ENCODE measurements at regions not wholly inside any gene's neighbourhood (a gene's known extent, or its start where the extent isn't known, plus 50 kb on each side); places are given as distances from the start of the nearest gene placed in this dataset.

DNA sequence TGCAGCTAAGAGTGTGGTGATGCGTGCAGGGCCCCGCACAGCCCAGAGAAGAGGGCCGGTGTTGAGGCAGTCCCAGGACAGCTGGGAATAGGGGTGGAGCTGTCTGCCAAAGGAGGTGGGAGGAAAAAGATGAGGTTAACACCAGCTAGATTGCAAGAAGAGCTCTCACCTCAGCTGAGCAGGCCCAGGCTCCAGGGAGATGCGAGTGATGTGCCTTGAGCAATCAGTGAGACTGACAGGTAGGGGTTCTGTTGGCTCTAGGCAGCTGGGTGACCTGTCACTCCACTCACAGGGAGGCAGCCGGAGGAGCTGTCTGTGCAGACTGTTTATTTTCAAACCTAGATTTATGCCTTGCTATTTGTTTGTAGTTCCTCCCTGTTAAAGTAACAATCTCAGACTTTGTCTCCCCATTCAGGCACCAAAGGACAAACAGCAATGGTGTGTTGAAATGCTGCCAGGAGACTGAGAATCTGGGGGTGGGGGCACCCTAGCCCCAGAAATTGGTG, 205.1 kb upstream of the CXCL12 start:
- ATAC-seq (ENCODE audit: low read depth in 2 of 2) (no peak), DNase-seq (no peak)
- Mint-ChIP-seq H3K27ac (no peak overlapping the region), H3K27me3 (peaks cover 4% of the 10 kb centered on the region), H3K36me3 (no peaks in the 10 kb centered on the region), H3K4me1 (no peaks in the 10 kb centered on the region), H3K4me3 (no peak overlapping the region), H3K9me3 (peaks cover 0 to 3% (median 0%) of the 10 kb centered on the region in 7 donors)
- H3K9me3 ChIP-seq (ENCODE audit: control insufficient read depth in 2 of 2, low read length in 2 of 2) = no peaks in the 10 kb centered on the region
- no peaks in the 10 kb centered on the region for H3K27me3 ChIP-seq (ENCODE audit: control insufficient read depth, insufficient read depth, low read length)
- no peak overlapping the region for H3K4me3 ChIP-seq (ENCODE audit: low read depth, low read length)
- H3K4me1 ChIP-seq (ENCODE audit: control insufficient read depth, insufficient read depth, low read length, poor library complexity, severe bottlenecking) = no peaks in the 10 kb centered on the region
- H3K27ac ChIP-seq (ENCODE audit: insufficient read depth, low read length, poor library complexity, severe bottlenecking) = no peak overlapping the region
- no peaks in the 10 kb centered on the region for H3K36me3 ChIP-seq (ENCODE audit: control insufficient read depth, insufficient read depth, low read length)

DNA sequence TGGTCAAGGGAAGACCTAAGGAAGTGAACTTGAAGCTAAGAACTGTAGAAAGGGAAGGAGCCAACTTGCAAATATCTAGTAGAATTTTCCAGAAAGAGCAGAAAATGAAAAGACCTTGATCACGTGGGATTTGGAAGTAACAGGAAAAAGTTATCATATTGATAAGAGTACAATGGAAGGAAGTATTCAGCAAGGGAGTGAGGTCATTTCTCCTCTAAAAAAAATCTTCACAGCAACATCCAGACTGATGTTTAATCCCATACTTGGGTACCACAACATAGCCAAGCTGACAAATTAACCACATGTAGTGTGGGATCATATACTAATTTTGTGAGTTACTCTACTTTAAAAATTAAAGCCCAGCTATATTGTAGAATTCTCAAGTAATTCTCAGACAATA, 207.0 kb upstream of the CXCL12 start:
- no peak overlapping the region for H3K27ac Mint-ChIP-seq
- H3K27me3 Mint-ChIP-seq = peaks cover 4% of the 10 kb centered on the region
- Histone ChIP-seq H3K4me3 (ENCODE audit: low read depth, low read length) (no peak overlapping the region), H3K27me3 (ENCODE audit: control insufficient read depth, insufficient read depth, low read length) (no peaks in the 10 kb centered on the region), H3K36me3 (ENCODE audit: control insufficient read depth, insufficient read depth, low read length) (no peaks in the 10 kb centered on the region), H3K27ac (ENCODE audit: insufficient read depth, low read length, poor library complexity, severe bottlenecking) (no peak overlapping the region), H3K4me1 (ENCODE audit: control insufficient read depth, insufficient read depth, low read length, poor library complexity, severe bottlenecking) (no peaks in the 10 kb centered on the region), H3K9me3 (ENCODE audit: control insufficient read depth in 2 of 2, low read length in 2 of 2) (no peaks in the 10 kb centered on the region)
- H3K9me3 Mint-ChIP-seq = peaks cover 0 to 3% (median 0%) of the 10 kb centered on the region in 7 donors
- H3K4me3 Mint-ChIP-seq = no peak overlapping the region
- no peak for ATAC-seq (ENCODE audit: low read depth in 2 of 2)
- H3K4me1 Mint-ChIP-seq = no peaks in the 10 kb centered on the region
- DNase-seq = no peak
- no peaks in the 10 kb centered on the region for H3K36me3 Mint-ChIP-seq

DNA sequence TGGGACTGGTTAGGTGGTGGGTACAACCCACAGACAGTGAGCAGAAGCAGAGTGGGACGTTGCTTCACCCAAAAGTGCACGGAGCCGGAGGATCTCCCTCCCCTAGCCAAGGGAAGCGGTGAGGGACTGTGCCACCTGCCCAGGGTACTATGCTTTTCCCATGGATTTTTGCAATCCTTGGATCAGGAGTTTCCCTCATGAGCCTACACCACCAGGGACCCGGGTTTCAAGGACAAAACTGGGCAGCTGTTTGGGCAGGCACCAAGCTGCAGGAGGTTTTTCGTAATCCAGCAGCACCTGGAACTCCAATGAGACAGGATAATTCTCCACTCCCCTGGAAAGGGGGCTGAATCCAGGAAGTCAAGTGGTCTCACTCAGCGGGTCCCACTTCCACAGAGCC, 209.1 kb upstream of the CXCL12 start:
- no peak overlapping the region for H3K27ac ChIP-seq (ENCODE audit: insufficient read depth, low read length, poor library complexity, severe bottlenecking)
- no peak overlapping the region for H3K27ac Mint-ChIP-seq
- H3K4me3 Mint-ChIP-seq = no peak overlapping the region
- DNase-seq (no peak), ATAC-seq (ENCODE audit: low read depth in 2 of 2) (no peak)
- no peak overlapping the region for H3K4me3 ChIP-seq (ENCODE audit: low read depth, low read length)
- peaks cover 0 to 3% (median 0%) of the 10 kb centered on the region in 7 donors for H3K9me3 Mint-ChIP-seq
- H3K36me3 ChIP-seq (ENCODE audit: control insufficient read depth, insufficient read depth, low read length) = no peaks in the 10 kb centered on the region
- no peaks in the 10 kb centered on the region for H3K4me1 Mint-ChIP-seq
- H3K27me3 Mint-ChIP-seq = peaks cover 4% of the 10 kb centered on the region
- no peaks in the 10 kb centered on the region for H3K27me3 ChIP-seq (ENCODE audit: control insufficient read depth, insufficient read depth, low read length)
- no peaks in the 10 kb centered on the region for H3K4me1 ChIP-seq (ENCODE audit: control insufficient read depth, insufficient read depth, low read length, poor library complexity, severe bottlenecking)
- no peaks in the 10 kb centered on the region for H3K9me3 ChIP-seq (ENCODE audit: control insufficient read depth in 2 of 2, low read length in 2 of 2)
- no peaks in the 10 kb centered on the region for H3K36me3 Mint-ChIP-seq

DNA sequence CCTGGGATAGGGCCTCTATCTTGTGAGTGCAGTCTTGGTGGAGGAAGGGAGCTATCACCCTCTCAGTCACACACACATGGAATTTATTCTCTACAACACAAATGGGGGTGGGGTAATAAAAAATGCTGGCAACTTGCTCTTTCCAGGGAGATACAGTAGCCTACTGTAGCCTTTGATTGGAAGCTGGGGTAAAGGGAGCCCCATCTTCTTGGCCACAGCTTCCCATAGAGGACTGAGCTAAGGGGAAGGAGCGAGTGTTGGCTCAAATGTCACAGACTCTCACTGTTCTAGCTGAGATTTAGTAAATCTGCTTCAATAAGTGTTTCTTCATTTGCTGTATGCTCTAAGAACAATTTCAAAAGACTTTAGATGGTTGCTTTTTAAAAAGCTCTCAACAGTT, 222.2 kb upstream of the CXCL12 start:
- no peak overlapping the region for H3K4me3 Mint-ChIP-seq
- no peaks in the 10 kb centered on the region for H3K27me3 Mint-ChIP-seq
- H3K9me3 ChIP-seq (ENCODE audit: control insufficient read depth in 2 of 2, low read length in 2 of 2) = no peaks in the 10 kb centered on the region

DNA sequence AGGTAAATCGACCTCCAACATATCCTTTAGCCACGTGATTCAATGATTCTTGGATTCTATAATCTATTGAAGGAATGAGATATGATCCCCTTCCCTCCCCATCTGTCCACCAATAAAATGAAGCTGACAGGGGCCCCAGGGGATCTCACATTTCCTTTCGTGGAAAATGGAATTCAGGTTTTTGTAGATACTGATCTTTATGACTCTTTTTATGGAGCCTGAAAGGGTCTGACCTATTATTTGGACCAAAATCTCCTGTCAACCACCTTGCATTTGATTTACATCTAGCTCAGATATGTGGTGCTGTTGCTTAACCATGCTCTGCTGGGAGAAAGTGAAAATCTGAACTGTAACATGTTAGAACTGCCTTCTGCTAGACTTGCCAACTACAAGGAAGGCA, 234.0 kb upstream of the CXCL12 start:
- H3K27me3 Mint-ChIP-seq = peaks cover 4% of the 10 kb centered on the region
- DNase-seq = no peak

More for the DNA sequence above, 222.2 kb upstream of the CXCL12 start:
- no peaks in the 10 kb centered on the region for H3K36me3 Mint-ChIP-seq
- H3K27ac Mint-ChIP-seq = no peak overlapping the region
- DNase-seq (no peak), ATAC-seq (ENCODE audit: low read depth in 2 of 2) (no peak)
- peaks cover 3% of the 10 kb centered on the region for H3K27me3 ChIP-seq (ENCODE audit: control insufficient read depth, insufficient read depth, low read length)
- no peaks in the 10 kb centered on the region for H3K4me1 ChIP-seq (ENCODE audit: control insufficient read depth, insufficient read depth, low read length, poor library complexity, severe bottlenecking)
- no peak overlapping the region for H3K4me3 ChIP-seq (ENCODE audit: low read depth, low read length)
- H3K4me1 Mint-ChIP-seq = no peaks in the 10 kb centered on the region
- no peaks in the 10 kb centered on the region for H3K36me3 ChIP-seq (ENCODE audit: control insufficient read depth, insufficient read depth, low read length)
- H3K9me3 Mint-ChIP-seq = peaks cover 0 to 8% (median 0%) of the 10 kb centered on the region in 7 donors
- H3K27ac ChIP-seq (ENCODE audit: insufficient read depth, low read length, poor library complexity, severe bottlenecking) = no peak overlapping the region

DNA sequence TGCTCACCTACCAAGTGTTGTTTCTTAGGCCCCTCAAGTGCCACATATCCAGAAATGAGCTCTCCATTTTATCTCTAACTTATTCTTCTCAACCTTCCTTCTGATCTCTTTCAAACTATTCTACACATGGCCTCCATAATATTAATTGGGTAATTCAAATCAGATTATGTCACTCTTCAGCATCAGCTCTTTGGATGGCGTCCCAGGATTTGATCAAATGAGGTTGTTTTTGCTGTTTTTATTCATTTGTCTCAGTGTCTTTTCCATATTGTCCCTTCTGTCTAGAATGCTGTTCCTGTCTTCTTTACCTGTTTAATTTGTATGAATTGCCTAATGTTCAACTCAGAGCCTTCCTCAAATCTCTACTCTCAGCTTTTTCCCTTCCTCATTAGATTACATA, 234.6 kb upstream of the CXCL12 start:
- Mint-ChIP-seq H3K36me3 (no peaks in the 10 kb centered on the region), H3K4me3 (no peak overlapping the region), H3K9me3 (peaks cover 0 to 3% (median 2%) of the 10 kb centered on the region in 7 donors), H3K27ac (no peak overlapping the region), H3K4me1 (no peaks in the 10 kb centered on the region), H3K27me3 (peaks cover 4% of the 10 kb centered on the region)
- H3K36me3 ChIP-seq (ENCODE audit: control insufficient read depth, insufficient read depth, low read length) = no peaks in the 10 kb centered on the region
- no peaks in the 10 kb centered on the region for H3K4me1 ChIP-seq (ENCODE audit: control insufficient read depth, insufficient read depth, low read length, poor library complexity, severe bottlenecking)
- no peak overlapping the region for H3K4me3 ChIP-seq (ENCODE audit: low read depth, low read length)
- ATAC-seq (ENCODE audit: low read depth in 2 of 2) (no peak), DNase-seq (no peak)
- H3K9me3 ChIP-seq (ENCODE audit: control insufficient read depth in 2 of 2, low read length in 2 of 2) = no peaks in the 10 kb centered on the region
- no peak overlapping the region for H3K27ac ChIP-seq (ENCODE audit: insufficient read depth, low read length, poor library complexity, severe bottlenecking)
- H3K27me3 ChIP-seq (ENCODE audit: control insufficient read depth, insufficient read depth, low read length) = no peaks in the 10 kb centered on the region

More for the DNA sequence above, 234.0 kb upstream of the CXCL12 start:
- Mint-ChIP-seq H3K36me3 (no peaks in the 10 kb centered on the region), H3K4me3 (no peak overlapping the region), H3K4me1 (no peaks in the 10 kb centered on the region), H3K27ac (no peak overlapping the region), H3K9me3 (peaks cover 0 to 3% (median 2%) of the 10 kb centered on the region in 7 donors)
- Histone ChIP-seq H3K4me3 (ENCODE audit: low read depth, low read length) (no peak overlapping the region), H3K9me3 (ENCODE audit: control insufficient read depth in 2 of 2, low read length in 2 of 2) (no peaks in the 10 kb centered on the region), H3K36me3 (ENCODE audit: control insufficient read depth, insufficient read depth, low read length) (no peaks in the 10 kb centered on the region), H3K27me3 (ENCODE audit: control insufficient read depth, insufficient read depth, low read length) (no peaks in the 10 kb centered on the region), H3K4me1 (ENCODE audit: control insufficient read depth, insufficient read depth, low read length, poor library complexity, severe bottlenecking) (no peaks in the 10 kb centered on the region), H3K27ac (ENCODE audit: insufficient read depth, low read length, poor library complexity, severe bottlenecking) (no peak overlapping the region)
- ATAC-seq (ENCODE audit: low read depth in 2 of 2) = no peak

DNA sequence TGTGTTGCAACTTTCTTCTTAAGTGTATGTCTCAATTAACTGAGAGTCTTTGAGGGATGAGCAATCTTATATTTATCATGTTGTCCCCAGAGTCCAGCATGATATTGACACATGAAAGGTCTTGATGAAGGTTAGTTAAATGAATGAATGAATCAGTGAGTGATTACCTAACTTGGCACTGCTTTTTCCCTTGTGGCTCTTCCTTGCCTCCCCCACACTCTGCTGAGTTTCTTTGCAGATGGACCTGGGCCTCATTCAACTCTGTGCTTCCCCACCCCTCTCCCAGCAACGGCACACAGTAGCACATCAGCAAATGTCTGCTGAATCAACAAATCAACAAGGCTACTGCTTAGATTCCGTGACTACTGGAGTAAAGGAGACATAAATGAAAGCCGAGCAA, 235.1 kb upstream of the CXCL12 start:
- Histone ChIP-seq H3K27me3 (ENCODE audit: control insufficient read depth, insufficient read depth, low read length) (no peaks in the 10 kb centered on the region), H3K9me3 (ENCODE audit: control insufficient read depth in 2 of 2, low read length in 2 of 2) (no peaks in the 10 kb centered on the region), H3K27ac (ENCODE audit: insufficient read depth, low read length, poor library complexity, severe bottlenecking) (no peak overlapping the region), H3K4me3 (ENCODE audit: low read depth, low read length) (no peak overlapping the region), H3K36me3 (ENCODE audit: control insufficient read depth, insufficient read depth, low read length) (no peaks in the 10 kb centered on the region), H3K4me1 (ENCODE audit: control insufficient read depth, insufficient read depth, low read length, poor library complexity, severe bottlenecking) (no peaks in the 10 kb centered on the region)
- ATAC-seq (ENCODE audit: low read depth in 2 of 2) (no peak), DNase-seq (no peak)
- Mint-ChIP-seq H3K27me3 (peaks cover 4% of the 10 kb centered on the region), H3K9me3 (peaks cover 0 to 3% (median 2%) of the 10 kb centered on the region in 7 donors), H3K27ac (no peak overlapping the region), H3K4me1 (no peaks in the 10 kb centered on the region), H3K4me3 (no peak overlapping the region), H3K36me3 (no peaks in the 10 kb centered on the region)

DNA sequence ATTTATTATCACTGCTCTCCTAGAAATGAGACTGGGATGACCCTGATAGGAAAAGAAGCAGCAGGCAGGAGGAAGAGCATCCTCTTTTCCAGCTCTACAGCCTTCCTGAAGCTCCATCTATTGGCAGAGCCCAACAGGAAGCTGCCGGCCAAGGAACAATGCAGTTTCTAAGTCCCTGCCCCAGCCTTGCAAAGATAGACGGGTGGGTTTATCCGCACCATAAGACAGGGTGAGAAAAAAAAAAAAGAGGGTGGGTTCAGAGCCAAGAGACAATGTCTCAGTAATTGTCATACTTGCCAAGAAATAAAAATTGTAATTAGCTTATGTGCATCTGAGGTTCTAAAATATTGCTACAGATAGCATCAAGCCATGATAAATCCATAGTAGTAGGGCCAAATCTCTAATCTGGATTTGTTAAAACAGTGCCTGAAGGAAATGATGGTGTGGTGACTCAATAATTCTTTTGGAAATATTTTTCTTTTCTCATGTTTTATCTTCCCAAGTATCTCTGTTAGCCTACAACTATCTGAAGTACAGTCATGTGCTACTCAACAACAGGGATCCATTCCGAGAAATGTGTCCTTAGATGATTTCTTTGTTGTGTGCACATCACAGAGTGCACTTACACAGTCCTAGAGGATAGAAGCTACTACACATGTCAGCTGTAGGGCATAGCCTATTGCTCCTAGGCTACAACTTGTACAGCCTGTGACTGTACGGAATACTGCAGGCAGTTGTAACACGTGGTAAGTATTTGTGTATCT, 242.9 kb upstream of the CXCL12 start:
- Histone ChIP-seq H3K4me3 (ENCODE audit: low read depth, low read length) (no peak overlapping the region), H3K9me3 (ENCODE audit: control insufficient read depth in 2 of 2, low read length in 2 of 2) (no peaks in the 10 kb centered on the region), H3K27me3 (ENCODE audit: control insufficient read depth, insufficient read depth, low read length) (no peaks in the 10 kb centered on the region), H3K27ac (ENCODE audit: insufficient read depth, low read length, poor library complexity, severe bottlenecking) (no peak overlapping the region), H3K36me3 (ENCODE audit: control insufficient read depth, insufficient read depth, low read length) (no peaks in the 10 kb centered on the region), H3K4me1 (ENCODE audit: control insufficient read depth, insufficient read depth, low read length, poor library complexity, severe bottlenecking) (no peaks in the 10 kb centered on the region)
- Mint-ChIP-seq H3K36me3 (no peaks in the 10 kb centered on the region), H3K9me3 (peaks cover 0 to 3% (median 0%) of the 10 kb centered on the region in 7 donors), H3K4me1 (no peaks in the 10 kb centered on the region), H3K4me3 (no peak overlapping the region), H3K27me3 (no peaks in the 10 kb centered on the region), H3K27ac (no peak overlapping the region)
- no peak for DNase-seq
- ATAC-seq (ENCODE audit: low read depth in 2 of 2) = no peak

Measured in CD4-positive, CD25-positive, alpha-beta regulatory T cell (primary cell).